A673 (cell line): ENCODE measurements at regions not wholly inside any gene's neighbourhood (a gene's known extent, or its start where the extent isn't known, plus 50 kb on each side); places are given as distances from the start of the nearest gene placed in this dataset.

ENCODE experiments used
- CTCF ChIP-seq: fragments of 300-800, 200-600 bp; sonication (generic); conservative IDR thresholded peaks from 2 replicates; pipeline ENCODE4 v1.5.1; 2017; ENCODE audit warnings: low read depth, mild to moderate bottlenecking, antibody characterized with exemption, low read length, moderate library complexity, mixed read lengths
- EZH2 ChIP-seq: fragments of 200-600 bp; sonication (generic); IDR thresholded peaks from 2 replicates; pipeline ENCODE4 v1.6.1; 2017; ENCODE audit warnings: borderline replicate concordance, low read depth, mild to moderate bottlenecking, mixed read lengths, antibody characterized with exemption, low read length; ENCODE audit not compliant: poor library complexity, severe bottlenecking

- TF ChIP-seq CTCF = no peak
- TF ChIP-seq EZH2 = no peak
These were observed 100.0 kb upstream of the TRIM24 start for GRCh38 chr7:138359870-138360559.
